AG09309 (cell line): ENCODE measurements at regions not wholly inside any gene's neighbourhood (a gene's known extent, or its start where the extent isn't known, plus 50 kb on each side); places are given as distances from the start of the nearest gene placed in this dataset.

Experiments used
- DNase-seq: peaks from one replicate; pipeline ENCODE4 v3.0.0-alpha.2; 2010; ENCODE audit warnings: low read depth
- H3K4me3 ChIP-seq: 2 replicates; pipeline ENCODE4 v1.5.1; 2011; ENCODE audit warnings: mild to moderate bottlenecking, low read depth, low read length, moderate library complexity; ENCODE audit not compliant: control insufficient read depth
- TF ChIP-seq, protein P1 (sequence below): IDR thresholded peaks from 2 replicates; pipeline ENCODE4 v1.5.1; 2011; ENCODE audit warnings: mild to moderate bottlenecking, low read depth, low read length, inconsistent platforms; ENCODE audit not compliant: insufficient read depth, control insufficient read depth; ENCODE audit errors: missing control alignments

DNA sequence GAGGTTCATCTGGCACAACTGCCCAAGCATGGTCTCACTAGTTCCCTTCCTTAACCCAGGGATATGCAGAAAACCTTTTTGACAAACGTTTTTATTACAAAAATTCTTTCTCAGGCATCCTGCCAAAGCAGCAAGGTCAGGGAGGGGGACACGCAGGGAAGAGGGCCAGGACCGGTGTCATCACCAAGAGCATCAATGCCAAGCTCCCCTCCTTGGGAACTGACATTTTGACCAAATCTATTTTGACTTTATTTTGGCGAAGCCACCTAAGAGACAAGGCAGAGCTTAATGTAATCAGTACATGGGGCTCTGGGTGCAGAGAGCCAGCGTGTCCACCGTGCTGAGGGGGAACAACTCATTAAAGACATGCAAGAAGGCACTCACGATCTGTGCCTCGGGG is 265.2 kb downstream of the CBLN1 start:
- no peak for DNase-seq
- no peak overlapping the region for H3K4me3 ChIP-seq
- TF ChIP-seq, protein P1, sequence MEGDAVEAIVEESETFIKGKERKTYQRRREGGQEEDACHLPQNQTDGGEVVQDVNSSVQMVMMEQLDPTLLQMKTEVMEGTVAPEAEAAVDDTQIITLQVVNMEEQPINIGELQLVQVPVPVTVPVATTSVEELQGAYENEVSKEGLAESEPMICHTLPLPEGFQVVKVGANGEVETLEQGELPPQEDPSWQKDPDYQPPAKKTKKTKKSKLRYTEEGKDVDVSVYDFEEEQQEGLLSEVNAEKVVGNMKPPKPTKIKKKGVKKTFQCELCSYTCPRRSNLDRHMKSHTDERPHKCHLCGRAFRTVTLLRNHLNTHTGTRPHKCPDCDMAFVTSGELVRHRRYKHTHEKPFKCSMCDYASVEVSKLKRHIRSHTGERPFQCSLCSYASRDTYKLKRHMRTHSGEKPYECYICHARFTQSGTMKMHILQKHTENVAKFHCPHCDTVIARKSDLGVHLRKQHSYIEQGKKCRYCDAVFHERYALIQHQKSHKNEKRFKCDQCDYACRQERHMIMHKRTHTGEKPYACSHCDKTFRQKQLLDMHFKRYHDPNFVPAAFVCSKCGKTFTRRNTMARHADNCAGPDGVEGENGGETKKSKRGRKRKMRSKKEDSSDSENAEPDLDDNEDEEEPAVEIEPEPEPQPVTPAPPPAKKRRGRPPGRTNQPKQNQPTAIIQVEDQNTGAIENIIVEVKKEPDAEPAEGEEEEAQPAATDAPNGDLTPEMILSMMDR, result no peak

DNA sequence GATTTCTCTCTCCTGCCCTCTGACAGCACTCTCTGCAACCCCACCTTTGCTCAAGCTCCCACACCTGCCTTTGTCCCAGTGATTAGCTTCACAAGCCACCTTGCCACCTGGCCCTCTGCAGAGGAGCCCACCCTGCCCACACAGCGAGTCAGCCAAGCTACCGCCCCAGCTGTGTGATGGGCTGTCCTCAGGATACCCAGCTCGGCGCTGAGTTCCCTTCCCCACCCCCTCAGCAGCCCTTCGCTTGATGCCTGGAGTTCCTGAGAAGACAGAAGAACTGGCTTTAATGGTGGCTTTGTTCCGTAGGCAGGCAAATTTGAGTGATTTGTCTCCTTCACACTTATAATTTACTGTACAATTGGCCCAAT is 266.4 kb downstream of the CBLN1 start:
- H3K4me3 ChIP-seq, result no peak overlapping the region
- no peak for DNase-seq
- TF ChIP-seq, protein P1, result no peak

DNA sequence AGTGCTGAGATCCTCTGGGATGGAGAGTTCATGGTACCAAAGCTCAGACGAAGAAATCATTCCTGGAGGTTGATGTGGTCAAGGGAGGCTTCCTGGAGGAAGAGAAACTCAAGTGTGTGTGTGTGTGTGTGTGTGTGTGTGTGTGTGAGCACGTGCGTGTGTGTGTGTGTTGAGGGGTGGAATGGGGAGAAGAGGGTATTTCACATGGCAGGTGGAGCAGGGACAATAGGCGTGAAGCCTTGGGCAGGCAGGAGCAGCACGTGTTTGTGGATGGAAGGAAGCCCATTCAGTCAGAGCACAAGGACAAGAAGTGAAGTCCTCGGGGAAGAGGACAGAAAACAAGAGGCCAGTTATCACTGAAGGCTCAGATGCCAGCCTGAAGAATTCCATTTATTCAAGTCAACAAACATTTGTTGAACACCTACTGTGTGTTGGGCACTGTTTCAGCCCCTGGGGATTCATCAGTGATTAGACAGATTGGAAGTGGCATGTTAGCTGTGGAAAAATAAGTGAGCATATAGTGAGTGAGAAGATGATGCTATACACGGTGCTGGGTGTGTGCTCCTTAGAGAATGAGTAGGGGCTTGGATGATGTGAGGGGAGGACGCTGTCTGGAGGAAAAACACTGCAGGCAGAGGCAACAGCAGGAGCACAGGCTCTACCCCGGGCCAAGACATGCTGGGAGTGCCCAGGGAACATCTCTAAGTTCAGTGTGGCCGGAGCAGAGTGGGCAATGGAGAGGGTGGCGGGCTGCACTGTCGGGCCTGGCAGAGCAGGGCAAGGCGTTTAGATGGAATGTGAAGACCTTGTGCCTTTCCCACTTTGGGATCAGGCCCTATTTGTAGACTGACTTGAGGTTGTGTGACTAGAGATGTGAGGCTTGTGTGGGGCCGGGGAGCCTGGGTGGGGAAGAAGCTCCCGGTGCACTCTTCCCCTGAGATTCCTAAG is 267.1 kb downstream of the CBLN1 start:
- DNase-seq, result no peak
- no peak overlapping the region for H3K4me3 ChIP-seq
- TF ChIP-seq, protein P1, result no peak

DNA sequence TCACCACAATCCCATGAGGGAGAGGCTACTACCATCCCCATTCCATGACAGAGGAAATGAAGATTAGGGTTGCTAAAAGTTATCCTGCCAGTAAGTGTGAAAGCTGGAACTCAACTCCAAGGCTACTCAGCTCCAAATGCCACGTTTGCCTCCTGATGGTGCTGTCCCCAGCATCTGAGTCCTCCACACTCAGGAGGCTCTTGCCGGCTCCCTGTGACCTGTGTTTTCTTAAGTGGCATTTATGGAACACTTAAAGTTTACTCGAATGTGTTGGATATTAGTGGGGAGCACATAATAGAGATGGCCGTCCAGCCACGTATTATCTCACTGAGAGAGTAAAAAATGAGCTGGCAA is 267.9 kb downstream of the CBLN1 start:
- no peak for DNase-seq
- TF ChIP-seq, protein P1, result no peak
- no peak overlapping the region for H3K4me3 ChIP-seq

DNA sequence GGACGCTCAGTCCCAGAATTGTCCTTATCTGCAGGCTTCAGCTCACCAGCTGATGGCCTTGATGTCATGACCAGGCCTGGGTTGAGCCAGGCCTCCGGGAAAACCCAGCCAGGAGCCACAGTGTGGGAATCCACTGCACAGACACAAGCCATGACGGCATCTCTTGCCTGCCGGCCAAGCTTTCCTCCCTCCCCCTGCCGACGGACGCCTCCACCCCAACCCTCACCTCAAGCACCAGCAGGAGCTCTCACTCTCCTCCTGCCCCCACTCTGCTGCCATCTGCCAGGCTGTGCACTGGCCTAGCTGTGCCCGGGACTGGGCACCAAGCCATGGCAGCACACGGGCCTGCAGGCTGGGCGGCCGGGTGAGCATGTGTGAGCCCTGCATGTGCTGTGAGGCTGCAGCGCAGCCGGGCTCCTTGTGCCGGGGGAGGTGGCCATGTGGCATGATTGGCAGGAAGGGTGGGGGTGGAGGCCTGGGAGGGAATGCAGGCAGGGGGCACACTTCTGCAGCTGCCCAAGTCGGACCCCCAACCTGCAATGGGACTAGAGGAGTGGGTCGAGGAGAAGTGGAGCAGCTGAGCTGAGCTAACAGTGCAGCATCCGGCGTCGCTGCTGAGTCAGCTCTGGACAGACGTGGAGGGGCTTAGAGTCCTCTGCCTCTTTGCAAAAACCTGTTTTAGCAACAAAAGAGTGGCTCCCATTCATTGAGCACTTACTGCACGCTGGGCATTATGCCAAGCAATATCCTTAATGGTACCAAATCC is 268.5 kb downstream of the CBLN1 start:
- TF ChIP-seq, protein P1, result no peak
- no peak overlapping the region for H3K4me3 ChIP-seq
- no peak for DNase-seq

DNA sequence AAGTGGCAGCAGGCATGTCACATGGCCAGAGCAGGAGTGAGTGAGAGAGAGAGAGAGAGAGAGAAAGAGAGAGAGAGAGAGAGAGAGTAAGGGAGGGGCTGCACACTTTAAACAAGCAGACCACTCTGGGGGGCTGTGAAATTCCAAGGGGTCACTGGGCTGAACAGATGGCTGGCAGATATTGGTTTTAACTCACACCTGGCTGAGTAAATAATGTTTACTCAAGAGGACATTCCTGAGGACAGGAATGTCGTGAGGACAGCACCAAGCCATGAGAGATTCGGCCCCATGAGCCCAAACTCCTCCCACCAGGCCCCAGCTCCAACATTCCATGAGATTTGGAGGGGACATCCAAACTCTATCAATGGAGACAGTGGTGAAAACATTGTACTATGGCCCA is 269.7 kb downstream of the CBLN1 start:
- TF ChIP-seq, protein P1, result no peak
- no peak for DNase-seq

More for the DNA sequence above, 269.7 kb downstream of the CBLN1 start:
- no peak overlapping the region for H3K4me3 ChIP-seq
